ENCODE measurements at regions not wholly inside any gene's neighbourhood (a gene's known extent, or its start where the extent isn't known, plus 50 kb on each side); places are given as distances from the start of the nearest gene placed in this dataset.
A peak's percentile ranks its signal among the peaks of the same experiment; 100 is the strongest.

GRCh38 chr5:61600945-61601511, 269.0 kb downstream of the ZSWIM6 start:
- Histone ChIP-seq H3K36me3 (replicated peaks in 1 of 2; ENCODE audit: insufficient read depth in 1 of 2, low read depth in 2 of 2) (no peaks in the 10 kb centered on the region), H3K27me3 (no peaks in the 10 kb centered on the region), H3K4me1 (peaks cover 44% of the 10 kb centered on the region), H3K27ac (no peak overlapping the region), H3K4me3 (no peak overlapping the region), H3K9me3 (no peaks in the 10 kb centered on the region)
- DNase-seq (peak; percentile 25 to 64 (median 44)), ATAC-seq (peak; percentile 43)
- 80 to 86% methylated on average over 5 of the region's 5 CpGs for WGBS, 2 donors
- intact Hi-C loops (cut with DNase I): no loop called here
- TF ChIP-seq POLR2A (IDR thresholded peaks at IDR 0.05): no peak

GRCh38 chr5:61603211-61603908, 271.3 kb downstream of the ZSWIM6 start:
- DNase-seq (peak in 3 of 4 donors; percentile 46 to 61 (median 60)), ATAC-seq (no peak)
- 36 to 50% methylated on average over 5 to 6 of the region's 6 CpGs for WGBS, 2 donors

GRCh38 chr5:61604076-61605025, 272.3 kb downstream of the ZSWIM6 start:
- WGBS, 2 donors: 79 to 85% methylated on average over 8 of the region's 8 CpGs
- Histone ChIP-seq H3K27ac (no peak overlapping the region), H3K36me3 (replicated peaks in 1 of 2; ENCODE audit: insufficient read depth in 1 of 2, low read depth in 2 of 2) (no peaks in the 10 kb centered on the region), H3K27me3 (no peaks in the 10 kb centered on the region), H3K4me1 (peaks cover 28% of the 10 kb centered on the region), H3K4me3 (no peak overlapping the region), H3K9me3 (no peaks in the 10 kb centered on the region)
- DNase-seq (no peak), ATAC-seq (no peak)
- intact Hi-C loops (cut with DNase I): no loop called here
- no peak for TF ChIP-seq CTCF (IDR thresholded peaks at IDR 0.05)
- no peak for TF ChIP-seq POLR2A (IDR thresholded peaks at IDR 0.05)

More at GRCh38 chr5:61603211-61603908, 271.3 kb downstream of the ZSWIM6 start:
- Histone ChIP-seq H3K4me3 (no peak overlapping the region), H3K9me3 (no peaks in the 10 kb centered on the region), H3K36me3 (replicated peaks in 1 of 2; ENCODE audit: insufficient read depth in 1 of 2, low read depth in 2 of 2) (no peaks in the 10 kb centered on the region), H3K4me1 (peaks cover 31% of the 10 kb centered on the region), H3K27me3 (no peaks in the 10 kb centered on the region), H3K27ac (no peak overlapping the region)
- intact Hi-C loops (cut with DNase I): no loop called here
- no peak for TF ChIP-seq POLR2A (IDR thresholded peaks at IDR 0.05)
- TF ChIP-seq CTCF (IDR thresholded peaks at IDR 0.05): peak in 2 of 7 experiments; percentile 21 to 27

GRCh38 chr5:61609840-61610677, 278.0 kb downstream of the ZSWIM6 start:
- no peaks in the 10 kb centered on the region for H3K4me1 ChIP-seq
- H3K27me3 ChIP-seq: no peaks in the 10 kb centered on the region
- no peaks in the 10 kb centered on the region for H3K9me3 ChIP-seq
- intact Hi-C loops (cut with DNase I): no loop called here
- H3K36me3 ChIP-seq (replicated peaks in 1 of 2; ENCODE audit: insufficient read depth in 1 of 2, low read depth in 2 of 2): no peaks in the 10 kb centered on the region
- no peak overlapping the region for H3K27ac ChIP-seq
- TF ChIP-seq CTCF (IDR thresholded peaks at IDR 0.05) (no peak), POLR2A (IDR thresholded peaks at IDR 0.05) (no peak)
- DNase-seq (no peak), ATAC-seq (no peak)
- 74 to 85% methylated on average over 8 to 9 of the region's 9 CpGs for WGBS, 2 donors
- H3K4me3 ChIP-seq: no peak overlapping the region

All from body of pancreas (tissue), 4 donors.